Femur (tissue), 1 donor: ENCODE measurements at regions not wholly inside any gene's neighbourhood (a gene's known extent, or its start where the extent isn't known, plus 50 kb on each side); places are given as distances from the start of the nearest gene placed in this dataset.
"Not testable (repeated sequence)": the region's sequence is repeated elsewhere in the genome, so short reads cannot be mapped to it uniquely, and the experiment has no call there.

Experiments
- DNase-seq: peaks from one replicate; pipeline ENCODE4 v3.0.0-alpha.2; 2017

DNA sequence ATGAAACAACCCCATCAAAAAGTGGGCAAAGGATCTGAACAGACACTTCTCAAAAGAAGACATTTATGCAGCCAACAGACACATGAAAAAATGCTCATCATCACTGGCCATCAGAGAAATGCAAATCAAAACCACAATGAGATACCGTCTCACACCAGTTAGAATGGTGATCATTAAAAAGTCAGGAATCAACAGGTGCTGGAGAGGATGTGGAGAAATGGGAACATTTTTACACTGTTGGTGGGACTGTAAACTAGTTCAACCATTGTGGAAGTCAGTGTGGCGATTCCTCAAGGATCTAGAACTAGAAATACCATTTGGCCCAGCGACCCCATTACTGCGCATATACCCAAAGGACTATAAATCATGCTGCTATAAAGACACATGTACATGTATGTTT is 179.1 kb downstream of the LRRC70 start:
- DNase-seq = not testable (repeated sequence)

DNA sequence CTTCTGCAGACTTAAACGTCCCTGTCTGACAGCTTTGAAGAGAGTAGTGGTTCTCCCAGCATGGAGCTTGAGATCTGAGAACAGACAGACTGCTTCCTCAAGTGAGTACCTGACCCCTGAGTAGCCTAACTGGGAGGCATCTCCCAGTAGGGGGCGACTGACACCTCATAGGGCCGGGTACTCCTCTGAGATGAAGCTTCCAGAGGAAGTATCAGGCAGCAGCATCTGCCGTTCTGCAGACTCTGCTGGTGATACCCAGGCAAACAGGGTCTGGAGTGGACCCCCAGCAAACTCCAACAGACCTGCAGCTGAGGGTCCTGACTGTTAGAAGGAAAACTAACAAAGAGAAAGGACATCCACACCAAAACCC is 174.4 kb downstream of the LRRC70 start:
- not testable (repeated sequence) for DNase-seq

DNA sequence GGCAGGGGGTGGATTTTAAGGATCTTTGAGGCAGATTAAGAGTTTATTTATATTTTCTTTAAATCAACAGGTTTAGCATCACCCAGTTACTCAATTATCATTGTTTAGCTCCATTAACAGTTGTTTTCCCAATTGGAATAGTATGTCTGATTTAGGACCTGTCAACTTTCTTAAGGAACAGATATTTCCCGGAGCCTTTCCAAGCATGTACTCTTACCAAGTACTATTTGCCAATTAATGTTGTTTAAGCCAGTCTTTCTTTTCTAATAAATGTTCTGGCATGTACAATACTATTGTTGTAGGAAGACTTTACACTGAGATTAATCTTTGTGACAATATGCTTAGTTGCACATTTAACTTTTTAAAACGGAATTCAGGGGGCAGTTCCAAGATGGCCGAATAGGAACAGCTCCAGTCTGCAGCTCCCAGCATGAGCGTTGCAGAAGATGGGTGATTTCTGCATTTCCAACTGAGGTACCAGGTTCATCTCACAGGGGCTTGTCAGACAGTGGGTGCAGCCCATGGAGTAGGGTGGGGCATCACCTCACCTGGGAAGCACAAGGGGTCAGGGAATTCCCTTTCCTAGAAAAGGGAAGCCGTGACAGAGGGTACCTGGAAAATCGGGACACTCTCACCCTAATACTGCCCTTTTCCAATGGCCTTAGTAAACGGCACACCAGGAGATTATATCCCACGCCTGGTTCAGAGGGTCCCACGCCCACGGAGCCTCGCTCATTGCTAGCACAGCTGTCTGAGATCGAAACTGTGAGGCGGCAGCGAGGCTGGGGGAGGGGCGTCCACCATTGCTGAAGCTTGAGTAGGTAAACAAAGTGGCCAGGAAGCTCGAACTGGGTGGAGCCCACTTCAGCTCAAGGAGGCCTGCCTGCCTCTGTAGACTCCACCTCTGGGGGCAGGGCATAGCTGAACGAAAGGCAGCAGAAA is 173.7 kb downstream of the LRRC70 start:
- DNase-seq = not testable (repeated sequence)

GRCh38 chr5:62742207-62742606 is 163.6 kb downstream of the LRRC70 start:
- DNase-seq = no peak

- no peak for DNase-seq
These were observed 163.1 kb downstream of the LRRC70 start for GRCh38 chr5:62741761-62742160.

- no peak for DNase-seq
These were observed 159.1 kb downstream of the LRRC70 start for GRCh38 chr5:62737766-62738165.

DNA sequence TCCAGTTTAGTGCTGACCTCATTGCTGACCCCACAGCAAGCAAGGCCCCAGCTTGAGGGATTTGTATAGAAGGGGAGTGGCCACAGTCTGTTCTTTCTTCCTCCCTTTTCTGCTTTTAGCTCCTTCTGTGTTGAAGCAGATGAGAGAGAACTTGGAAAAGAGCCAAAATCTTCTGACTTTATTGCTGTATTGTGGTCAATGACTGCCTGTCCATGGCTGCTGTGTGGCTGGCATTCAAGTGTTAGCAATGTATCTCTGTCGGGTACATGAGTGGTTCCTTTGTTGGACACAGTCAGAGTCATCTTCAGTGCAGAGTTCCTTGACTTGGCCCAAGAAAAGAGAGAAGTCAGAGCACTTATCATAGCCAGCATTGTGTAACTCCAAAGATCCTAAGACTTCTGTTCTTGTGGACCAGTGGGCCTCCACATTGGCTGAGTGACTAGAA is 154.1 kb downstream of the LRRC70 start:
- DNase-seq = no peak

DNA sequence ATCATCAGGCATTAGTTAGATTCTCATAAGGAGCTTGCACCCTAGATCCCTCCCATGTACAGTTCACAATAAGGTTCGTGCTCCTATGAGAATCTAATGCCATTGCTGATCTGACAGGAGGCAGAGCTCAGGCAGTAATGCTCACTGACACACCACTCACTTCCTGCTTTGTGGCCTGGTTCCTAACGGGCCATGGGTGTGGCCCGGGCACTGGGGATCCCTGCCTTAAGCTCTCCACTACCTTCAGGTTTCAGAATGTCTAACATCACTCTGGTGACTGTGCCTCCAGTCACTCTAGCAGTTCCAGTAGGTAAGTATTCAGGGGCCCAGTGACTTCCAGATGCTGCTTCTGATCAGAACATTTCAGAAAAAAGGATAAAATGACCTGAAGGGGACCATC is 152.4 kb downstream of the LRRC70 start:
- DNase-seq = no peak

GRCh38 chr5:62729675-62730074 is 151.1 kb downstream of the LRRC70 start:
- DNase-seq = no peak

DNA sequence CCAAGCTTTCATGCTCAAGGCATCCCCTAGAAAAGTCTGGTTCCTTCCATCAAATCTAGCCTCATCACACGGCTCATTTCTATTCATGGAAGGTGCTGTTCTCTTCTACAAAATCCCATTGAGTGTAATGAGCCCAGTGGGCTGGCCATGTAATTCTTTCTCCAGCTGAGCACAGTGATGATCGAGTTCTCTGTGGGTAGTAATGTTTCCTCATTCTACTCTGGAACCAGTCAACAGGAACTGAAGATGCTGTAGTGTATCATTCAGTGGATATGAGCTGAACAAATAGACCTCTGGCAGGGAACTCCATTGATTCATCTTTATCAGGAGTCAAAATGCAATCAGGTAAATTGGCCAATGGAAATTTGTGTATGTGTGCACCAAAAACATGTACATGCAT is 149.2 kb downstream of the LRRC70 start:
- DNase-seq = no peak

GRCh38 chr5:62727184-62727583 is 148.6 kb downstream of the LRRC70 start:
- DNase-seq = no peak

DNA sequence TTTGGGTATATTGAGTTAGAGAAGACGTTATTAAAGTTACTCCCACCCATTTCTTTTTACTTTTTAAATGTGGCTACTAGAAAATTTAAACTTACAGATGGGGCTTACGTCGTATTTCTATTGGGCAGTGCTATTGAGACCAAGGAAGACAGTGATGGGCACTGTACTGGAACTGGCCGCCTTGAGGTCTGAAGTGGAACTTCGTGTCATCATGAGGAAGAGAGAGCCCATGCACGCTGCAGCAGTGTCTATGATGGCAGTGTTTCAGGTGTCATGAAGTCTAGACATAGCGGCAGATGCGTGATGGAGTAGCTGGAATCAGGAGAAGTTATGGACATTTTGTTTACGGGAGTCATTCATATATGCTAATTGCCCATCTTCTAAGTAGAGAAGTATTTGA is 143.7 kb downstream of the LRRC70 start:
- no peak for DNase-seq

DNA sequence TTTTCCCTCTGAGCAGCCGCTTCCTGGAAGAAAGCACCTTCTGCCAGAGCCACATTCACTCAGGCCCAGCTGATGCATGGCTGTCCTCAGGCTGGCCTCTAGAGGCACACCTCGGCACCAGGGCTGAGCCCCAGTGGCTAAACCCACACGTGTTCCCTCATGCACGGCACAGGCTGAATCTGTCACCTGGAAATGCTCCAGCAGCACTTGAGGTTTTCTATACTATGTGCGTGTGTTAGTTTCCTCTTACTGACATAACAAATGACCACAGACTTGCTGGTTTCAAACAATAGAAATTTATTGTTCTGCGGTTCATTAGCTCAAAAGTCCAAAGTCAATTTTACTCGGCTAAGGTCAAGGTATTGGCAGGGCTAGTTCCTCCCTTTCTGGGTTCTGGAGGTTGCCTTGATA is 141.4 kb downstream of the LRRC70 start:
- peak; percentile 35 for DNase-seq

DNA sequence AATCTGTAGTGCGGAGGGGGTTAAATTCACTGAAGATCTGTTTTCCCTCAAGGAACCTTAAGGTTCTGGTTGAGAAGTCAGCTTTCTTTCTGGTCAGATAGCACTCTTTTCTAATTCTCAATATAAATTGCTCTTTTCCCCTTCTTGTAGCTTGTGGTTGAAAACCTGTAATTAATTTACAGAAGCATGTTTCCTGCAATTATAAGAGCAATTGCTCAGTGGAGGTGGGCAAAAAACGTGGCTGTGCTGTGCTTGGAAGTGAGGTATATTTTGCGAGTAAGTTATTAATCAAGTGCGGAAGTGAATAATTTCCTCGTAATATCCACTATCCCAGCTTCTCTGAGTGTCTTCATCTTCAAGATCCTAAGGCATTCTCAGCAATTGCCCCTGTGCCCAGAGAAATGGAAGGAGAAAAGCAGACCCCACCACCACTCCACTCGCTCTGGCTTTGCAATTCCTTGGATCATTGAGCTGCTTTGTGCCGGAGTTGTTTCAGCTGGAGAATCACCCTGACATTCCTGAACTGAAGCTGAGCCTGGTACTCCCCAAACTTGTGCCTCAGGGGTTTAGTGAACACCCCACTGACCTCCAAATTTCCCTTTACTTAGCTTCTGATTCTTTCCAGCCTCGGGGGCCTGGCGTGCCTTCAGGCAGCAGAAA is 140.6 kb downstream of the LRRC70 start:
- no peak for DNase-seq

DNA sequence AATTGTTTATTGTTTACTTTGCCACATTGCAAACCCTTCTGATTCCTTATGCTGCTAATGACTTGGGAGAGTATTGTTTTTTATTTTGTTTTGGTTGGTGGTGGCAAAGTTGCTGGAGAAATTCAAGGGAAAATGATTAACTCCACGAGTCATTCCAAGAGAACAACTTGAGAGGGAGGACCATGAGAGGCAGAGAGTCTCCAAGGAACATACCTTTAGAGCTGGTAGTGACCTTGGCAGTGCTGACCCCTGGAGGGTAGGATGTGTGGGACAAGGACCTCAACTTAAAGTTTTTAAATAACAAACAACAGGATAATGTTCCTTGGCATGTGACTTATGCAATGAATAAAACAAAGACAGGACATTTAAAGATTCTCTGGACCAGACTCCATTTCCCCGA is 139.7 kb downstream of the LRRC70 start:
- no peak for DNase-seq

GRCh38 chr5:62717301-62717933 is 138.8 kb downstream of the LRRC70 start:
- no peak for DNase-seq

DNA sequence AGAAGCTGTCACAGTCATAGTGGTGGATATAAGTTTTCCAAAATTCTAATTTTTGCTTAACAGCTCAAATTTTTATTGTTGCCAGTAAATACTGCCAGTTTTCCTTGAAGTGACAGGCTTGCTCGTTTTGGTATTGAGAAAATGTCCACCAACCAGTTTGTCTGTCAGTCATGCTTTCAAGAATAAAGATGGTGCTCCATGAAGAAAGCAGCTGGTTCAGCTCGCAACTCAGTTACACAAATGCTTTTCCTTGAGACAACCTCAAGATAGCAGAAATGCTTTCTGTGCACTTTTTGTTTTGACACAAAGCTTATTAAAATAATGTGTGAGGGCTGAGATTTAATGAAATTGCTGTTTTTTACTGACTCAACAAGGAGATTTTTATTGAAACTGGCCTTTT is 135.7 kb downstream of the LRRC70 start:
- DNase-seq = no peak

- no peak for DNase-seq
These were observed 130.1 kb downstream of the LRRC70 start for GRCh38 chr5:62708481-62709325.

GRCh38 chr5:62707563-62707962 is 128.9 kb downstream of the LRRC70 start:
- DNase-seq = no peak

- no peak for DNase-seq
These were observed 128.5 kb downstream of the LRRC70 start for GRCh38 chr5:62707131-62707530.

DNA sequence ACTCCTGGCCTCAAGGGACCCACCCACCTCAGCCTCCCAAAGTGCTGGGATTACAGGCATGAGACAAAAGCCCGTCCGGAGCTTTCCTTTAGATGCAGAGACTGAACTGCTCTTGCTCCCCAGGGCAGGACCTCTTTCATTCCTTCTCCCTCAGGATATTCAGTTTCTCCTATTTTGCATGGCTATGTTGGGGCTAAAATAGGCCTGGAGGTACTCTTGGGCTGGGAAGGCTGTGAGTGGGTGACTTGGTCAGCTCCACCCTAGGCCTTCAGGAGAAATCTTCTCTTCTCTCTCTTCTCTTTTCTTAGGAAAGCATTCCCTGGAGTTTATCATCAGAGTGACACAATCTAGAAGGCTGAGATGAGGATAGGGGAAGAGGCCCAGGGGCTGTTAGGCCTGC is 126.4 kb downstream of the LRRC70 start:
- DNase-seq = no peak

DNA sequence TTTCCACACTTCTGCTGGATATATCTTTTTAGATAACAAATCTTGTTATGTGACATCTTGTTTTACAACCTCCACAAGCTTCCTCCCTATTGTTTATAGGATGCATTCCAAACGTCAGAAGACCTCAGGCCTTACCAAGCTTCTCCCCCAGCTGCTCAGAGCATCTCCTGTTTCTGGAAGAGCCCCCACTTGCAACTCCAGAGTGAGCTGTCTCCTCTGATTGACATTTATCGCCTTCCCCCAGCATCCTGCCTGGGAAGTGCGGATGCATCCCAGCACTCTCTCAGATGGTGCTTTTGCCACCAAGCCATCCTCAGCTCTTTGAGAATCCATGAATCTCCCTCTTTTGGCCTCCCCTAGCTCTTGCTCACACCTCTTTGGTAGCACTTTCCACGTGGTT is 123.5 kb downstream of the LRRC70 start:
- DNase-seq = no peak

DNA sequence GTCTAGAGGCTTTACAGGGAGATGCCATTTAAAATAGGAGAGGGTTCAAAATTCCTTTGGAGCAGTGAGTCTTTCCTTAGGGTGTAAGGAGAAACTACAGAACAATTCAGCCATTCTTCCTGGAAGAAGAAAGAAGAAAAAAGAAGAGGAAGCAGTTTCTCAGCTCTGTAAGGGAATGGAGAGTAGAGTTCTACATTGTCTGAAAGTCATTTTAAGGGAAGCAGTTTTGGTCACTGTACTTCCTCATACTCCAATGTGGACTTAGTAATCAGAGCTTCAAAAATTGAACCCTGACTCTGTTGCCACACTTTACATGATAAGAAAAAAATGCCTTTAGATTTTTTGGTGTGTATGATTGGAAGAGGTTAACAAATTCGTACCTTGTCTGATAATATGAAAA is 122.4 kb downstream of the LRRC70 start:
- no peak for DNase-seq
